T-helper 1 cell treated with Interleukin-12 subunit alpha and Interleukin-12 subunit beta and Interleukin-4 antibody, amounts not matched to agents 30 ng/mL and 1 ng/mL, for 36 hours (primary cell): ENCODE measurements at regions not wholly inside any gene's neighbourhood (a gene's known extent, or its start where the extent isn't known, plus 50 kb on each side); places are given as distances from the start of the nearest gene placed in this dataset.

Experiments
- intact Hi-C: fragments of 100-400 bp; cut with micrococcal nuclease; formaldehyde crosslinking; loops from one replicate; pipeline ENCODE4 v1.15.1; 2024

DNA sequence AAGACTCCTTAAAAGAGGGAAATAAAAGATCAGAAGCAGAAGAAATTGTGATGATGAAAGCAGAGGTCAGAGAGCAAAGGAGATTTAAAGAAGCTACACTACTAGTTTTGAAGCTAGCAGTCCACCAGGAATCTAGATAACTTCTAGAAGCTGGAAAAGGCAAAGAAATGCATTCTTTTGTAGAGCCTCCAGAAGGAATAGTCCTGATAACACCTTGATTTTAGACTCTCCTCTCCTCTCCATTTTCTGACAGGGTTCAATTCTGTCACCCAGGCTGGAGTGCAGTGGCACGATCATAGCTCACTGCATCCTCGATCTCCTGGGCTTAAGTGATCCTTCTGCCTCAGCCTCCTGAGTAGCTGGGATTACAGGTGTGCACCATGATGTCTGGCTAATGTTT is 1187.3 kb upstream of the CNTN5 start:
- intact Hi-C loops: no loop called here

DNA sequence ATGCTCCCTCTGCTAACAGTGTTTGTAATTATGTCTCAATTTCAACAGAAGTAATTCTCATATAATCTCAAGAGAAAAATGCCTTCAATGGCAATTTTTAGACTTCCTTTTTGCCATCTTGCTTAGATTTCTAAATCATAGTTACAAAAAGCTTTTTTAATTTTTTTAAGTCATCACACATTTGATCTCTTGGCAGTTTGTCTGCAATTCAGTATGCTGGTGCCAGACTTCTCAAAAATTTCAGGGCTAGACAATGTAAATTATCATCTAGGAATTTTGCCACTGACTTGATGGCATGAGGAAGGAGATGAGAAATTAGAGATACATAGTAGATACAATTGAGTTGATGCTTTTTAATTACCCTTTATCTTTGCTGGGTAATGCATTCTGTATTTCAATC is 1176.7 kb upstream of the CNTN5 start:
- intact Hi-C loops: no loop called here

DNA sequence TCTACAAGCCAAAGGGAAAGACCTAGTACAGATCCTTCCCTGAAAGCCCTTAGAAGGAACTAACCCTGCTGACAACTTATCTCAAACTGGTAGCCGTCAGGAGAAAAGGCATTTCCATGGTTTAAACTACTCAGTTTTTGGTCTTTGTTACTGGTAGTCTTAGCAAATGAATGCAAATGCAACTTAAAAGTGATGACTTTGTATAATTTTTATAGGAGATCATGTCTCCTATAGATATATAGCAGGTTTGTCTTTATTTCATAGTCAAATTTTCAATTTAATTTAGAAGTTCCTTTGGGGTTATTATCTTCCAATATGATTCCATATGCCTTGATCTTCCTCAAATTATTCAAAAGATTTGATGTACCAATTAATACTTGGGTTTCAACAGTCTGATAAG is 1173.0 kb upstream of the CNTN5 start:
- intact Hi-C loops: no loop called here

DNA sequence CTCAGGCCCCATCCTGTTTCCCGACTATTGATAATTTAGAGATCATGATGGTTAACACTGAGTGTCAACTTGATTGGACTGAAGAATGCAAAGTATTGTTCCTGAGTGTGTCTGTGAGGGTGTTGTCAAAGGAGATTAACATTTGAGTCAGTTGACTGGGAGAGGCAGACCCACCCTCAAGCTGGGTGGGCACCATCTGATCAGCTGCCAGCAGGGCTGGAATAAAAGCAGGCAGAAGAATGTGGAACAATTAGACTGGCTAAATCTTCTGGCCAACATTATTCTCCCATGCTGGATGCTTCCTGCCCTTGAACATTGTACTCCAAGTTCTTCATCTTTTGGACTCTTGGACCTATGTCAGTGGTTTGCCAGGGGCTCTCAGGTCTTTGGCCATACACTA is 1170.0 kb upstream of the CNTN5 start:
- intact Hi-C loops: no loop called here

GRCh38 chr11:97854357-97854756 is 1166.4 kb upstream of the CNTN5 start:
- intact Hi-C loops: no loop called here

DNA sequence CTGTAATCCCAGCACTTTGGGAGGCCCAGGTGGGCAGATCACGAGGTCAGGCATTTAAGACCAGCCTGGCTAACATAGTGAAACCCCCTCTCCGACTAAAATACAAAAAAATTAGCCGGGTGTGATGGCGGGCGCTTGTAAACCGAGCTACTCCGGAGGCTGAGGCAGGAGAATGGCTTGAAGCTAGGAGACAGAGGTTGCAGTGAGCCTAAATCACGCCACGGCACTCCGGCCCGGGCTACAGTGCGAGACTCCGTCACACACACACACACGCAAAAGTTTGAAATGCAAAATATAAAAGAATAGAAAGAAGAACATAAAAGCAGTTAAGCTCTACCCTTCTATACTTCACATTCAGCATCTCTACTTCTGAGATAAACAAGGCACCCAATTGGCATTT is 1165.9 kb upstream of the CNTN5 start:
- intact Hi-C loops: no loop called here

DNA sequence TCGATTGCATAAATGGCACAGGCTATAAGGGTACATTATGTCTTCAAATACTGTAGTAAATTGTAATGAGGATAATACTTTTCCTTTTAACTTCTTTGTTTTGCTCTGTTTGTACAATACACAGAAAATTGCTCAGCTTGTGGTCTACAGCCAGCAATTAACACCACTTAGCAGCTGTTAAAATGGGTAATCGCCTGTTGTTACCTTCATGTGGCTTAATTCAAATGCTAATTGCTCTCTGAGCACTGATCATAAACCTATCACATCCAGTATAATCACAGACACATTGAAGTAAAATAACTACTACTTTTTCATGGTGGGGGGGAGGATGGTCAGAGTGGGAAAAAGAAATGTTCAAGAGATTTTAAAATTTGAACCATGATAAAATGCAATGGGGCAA is 1164.1 kb upstream of the CNTN5 start:
- intact Hi-C loops: no loop called here

- intact Hi-C loops: no loop called here
Measured at GRCh38 chr11:97860237-97860636, 1160.5 kb upstream of the CNTN5 start.

DNA sequence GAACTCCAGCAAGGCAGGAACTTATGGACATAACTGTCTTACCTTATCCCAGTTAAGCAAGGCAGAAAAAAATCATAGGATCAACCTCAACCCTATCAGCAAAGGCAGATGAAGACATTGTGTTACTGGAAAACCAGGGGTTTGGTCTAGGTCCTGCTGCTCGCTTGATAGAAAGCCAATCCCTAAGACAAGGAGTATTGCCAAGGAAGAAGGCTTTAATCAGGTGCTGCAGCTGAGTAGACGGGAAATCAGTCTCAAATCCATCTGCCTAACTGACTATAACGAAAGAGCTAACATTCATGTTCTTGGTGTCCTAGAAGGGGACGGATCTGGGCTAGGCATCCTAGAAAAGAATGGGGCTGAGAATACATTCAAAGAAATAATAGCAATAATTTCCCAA is 1158.7 kb upstream of the CNTN5 start:
- intact Hi-C loops: no loop called here

GRCh38 chr11:97865424-97866012 is 1155.2 kb upstream of the CNTN5 start:
- intact Hi-C loops: no loop called here

DNA sequence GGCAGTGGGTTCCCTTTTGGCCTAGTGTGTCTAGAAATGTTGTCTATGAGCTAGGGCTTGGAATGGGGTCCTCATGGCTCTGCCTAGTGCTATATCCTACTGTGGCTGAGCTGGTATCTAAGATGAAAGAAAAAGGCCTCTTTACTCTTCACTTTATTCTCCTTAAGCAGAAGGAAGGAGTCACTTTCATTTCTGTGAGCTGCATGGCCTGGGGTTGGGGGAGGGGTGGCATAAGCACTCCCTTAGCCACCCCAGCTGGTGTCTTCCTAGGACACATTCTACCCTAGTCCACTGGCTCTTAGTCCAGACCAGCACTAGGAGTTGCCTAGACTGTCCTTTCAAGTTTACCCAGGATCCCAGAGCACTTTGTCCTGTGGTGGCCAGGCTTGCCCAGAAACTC is 1148.9 kb upstream of the CNTN5 start:
- intact Hi-C loops: no loop called here

- intact Hi-C loops: no loop called here
Measured at GRCh38 chr11:97880209-97880608, 1140.5 kb upstream of the CNTN5 start.

DNA sequence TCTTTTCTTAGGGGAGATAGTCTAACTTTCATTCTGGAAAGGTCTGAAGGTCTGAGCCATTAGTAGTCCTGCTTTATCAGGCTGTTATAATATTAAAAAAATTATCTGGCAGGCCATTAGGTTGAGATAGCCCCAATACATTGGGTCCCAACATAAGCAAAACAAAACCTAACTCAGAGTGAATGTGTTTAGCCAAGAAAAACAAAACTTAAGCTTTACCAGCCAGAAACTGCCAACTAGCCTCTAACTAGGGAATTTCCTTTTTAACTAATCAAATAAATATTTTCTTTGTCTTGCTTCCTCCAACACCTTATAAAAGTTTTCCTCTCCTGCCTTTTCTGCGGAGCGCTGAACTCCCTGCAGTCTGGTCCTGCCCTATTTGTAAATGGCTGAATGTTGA is 1137.7 kb upstream of the CNTN5 start:
- intact Hi-C loops: no loop called here

- intact Hi-C loops: no loop called here
Measured at GRCh38 chr11:97888641-97889040, 1132.1 kb upstream of the CNTN5 start.

- intact Hi-C loops: no loop called here
Measured at GRCh38 chr11:97890466-97890865, 1130.3 kb upstream of the CNTN5 start.

- intact Hi-C loops: no loop called here
Measured at GRCh38 chr11:97893612-97894011, 1127.1 kb upstream of the CNTN5 start.

GRCh38 chr11:97894978-97895377 is 1125.8 kb upstream of the CNTN5 start:
- intact Hi-C loops: no loop called here

DNA sequence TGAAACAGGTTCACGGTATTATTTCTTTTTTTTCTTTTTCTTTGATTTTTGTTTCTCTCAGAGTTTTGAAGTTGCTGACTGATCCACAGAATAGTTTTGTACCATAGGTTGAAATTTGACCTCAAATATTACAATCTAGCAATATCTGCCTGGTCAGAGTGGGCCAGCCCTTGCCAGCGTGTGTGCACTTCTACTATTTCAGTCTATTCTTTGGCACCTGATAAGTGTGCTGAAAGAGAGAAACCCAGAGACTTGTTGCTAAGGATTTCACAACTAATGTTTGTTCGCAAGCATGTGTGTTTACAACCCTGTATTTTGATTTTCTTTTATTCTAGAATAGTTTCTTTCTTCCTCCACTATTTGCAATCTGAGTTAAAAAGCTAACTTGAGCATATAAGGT is 1125.2 kb upstream of the CNTN5 start:
- intact Hi-C loops: no loop called here

GRCh38 chr11:97902828-97903227 is 1117.9 kb upstream of the CNTN5 start:
- intact Hi-C loops: no loop called here

DNA sequence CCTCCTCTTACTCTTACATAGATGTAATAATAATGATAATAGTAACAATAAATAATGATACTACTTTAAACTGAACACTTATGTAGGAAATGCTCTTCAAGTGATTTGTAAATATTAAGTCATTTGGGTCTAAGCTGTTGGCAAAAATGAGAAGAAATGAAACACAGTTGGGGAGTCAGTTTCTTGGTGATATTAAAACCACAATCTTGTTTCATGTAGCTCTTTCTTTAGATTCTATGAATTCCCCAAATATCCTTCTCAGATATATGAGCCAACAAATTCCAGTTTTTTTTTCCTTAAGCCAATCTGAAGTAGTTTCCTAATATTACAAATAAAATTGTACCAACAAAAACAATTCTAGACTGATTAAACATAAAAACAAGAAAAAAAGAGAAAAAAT is 1115.6 kb upstream of the CNTN5 start:
- intact Hi-C loops: no loop called here

DNA sequence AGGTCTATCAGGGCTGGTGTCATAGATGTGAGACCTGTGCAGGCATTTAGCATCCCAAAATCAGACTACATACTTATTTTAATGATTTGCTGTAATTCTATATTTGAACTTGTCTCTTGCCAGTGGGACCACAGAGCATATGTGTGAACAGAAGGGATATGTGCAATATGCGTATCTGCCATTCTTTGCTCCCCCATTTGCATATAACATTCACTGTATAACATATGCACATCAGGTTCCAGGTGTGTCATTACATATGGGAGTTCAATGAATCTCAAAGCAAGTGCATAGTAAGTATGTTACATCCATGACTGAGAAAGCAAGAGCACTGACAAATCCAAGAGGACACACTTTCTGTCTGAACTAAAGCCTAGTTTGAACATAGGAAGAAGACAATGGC is 1115.1 kb upstream of the CNTN5 start:
- intact Hi-C loops: no loop called here

GRCh38 chr11:97908354-97908753 is 1112.4 kb upstream of the CNTN5 start:
- intact Hi-C loops: no loop called here

- intact Hi-C loops: no loop called here
Measured at GRCh38 chr11:97909614-97910399, 1110.9 kb upstream of the CNTN5 start.
